Central memory CD8-positive, alpha-beta T cell (primary cell): ENCODE measurements at regions not wholly inside any gene's neighbourhood (a gene's known extent, or its start where the extent isn't known, plus 50 kb on each side); places are given as distances from the start of the nearest gene placed in this dataset.
A peak's percentile ranks its signal among the peaks of the same experiment; 100 is the strongest.

ENCODE experiments used
- ATAC-seq: fragments of 150-1000 bp; cut with Tn5 transposase; replicated peaks from 2 replicates; pipeline ENCODE4 v1.10.0; 2022; ENCODE audit warnings: mild to moderate bottlenecking, moderate FRiP score, moderate number of reproducible peaks; ENCODE audit not compliant: poor library complexity, severe bottlenecking; ENCODE audit errors: extremely low read depth
- DNase-seq, 2 donors: peaks; one replicate each; pipeline ENCODE4 v3.0.0; 2021; ENCODE audit warnings: low spot score in 2 of 2
- H3K27ac Mint-ChIP-seq: one replicate; pipeline ENCODE4 v1.8.0; 2022; ENCODE audit warnings: low read depth, mild to moderate bottlenecking, moderate library complexity, mixed read lengths
- H3K27me3 Mint-ChIP-seq: one replicate; pipeline ENCODE4 v1.8.0; 2022; ENCODE audit warnings: mixed read lengths
- H3K36me3 Mint-ChIP-seq: one replicate; pipeline ENCODE4 v1.8.0; 2022; ENCODE audit warnings: mild to moderate bottlenecking, moderate library complexity, mixed read lengths; ENCODE audit not compliant: insufficient read depth
- H3K4me1 Mint-ChIP-seq: one replicate; pipeline ENCODE4 v1.8.0; 2022; ENCODE audit warnings: mixed read lengths
- H3K4me3 Mint-ChIP-seq: one replicate; pipeline ENCODE4 v1.8.0; 2022; ENCODE audit warnings: mild to moderate bottlenecking, moderate library complexity, mixed read lengths
- H3K9me3 Mint-ChIP-seq: one replicate; pipeline ENCODE4 v1.8.0; 2022; ENCODE audit warnings: mixed read lengths

GRCh38 chr1:98049370-98050135 lies 128.7 kb upstream of the DPYD start:
- Mint-ChIP-seq H3K27ac (no peak overlapping the region), H3K4me1 (peaks cover 42% of the 10 kb centered on the region), H3K4me3 (no peak overlapping the region), H3K9me3 (no peaks in the 10 kb centered on the region), H3K36me3 (peaks cover 5% of the 10 kb centered on the region), H3K27me3 (peaks cover 96% of the 10 kb centered on the region)
- ATAC-seq (no peak), DNase-seq (no peak)

DNA sequence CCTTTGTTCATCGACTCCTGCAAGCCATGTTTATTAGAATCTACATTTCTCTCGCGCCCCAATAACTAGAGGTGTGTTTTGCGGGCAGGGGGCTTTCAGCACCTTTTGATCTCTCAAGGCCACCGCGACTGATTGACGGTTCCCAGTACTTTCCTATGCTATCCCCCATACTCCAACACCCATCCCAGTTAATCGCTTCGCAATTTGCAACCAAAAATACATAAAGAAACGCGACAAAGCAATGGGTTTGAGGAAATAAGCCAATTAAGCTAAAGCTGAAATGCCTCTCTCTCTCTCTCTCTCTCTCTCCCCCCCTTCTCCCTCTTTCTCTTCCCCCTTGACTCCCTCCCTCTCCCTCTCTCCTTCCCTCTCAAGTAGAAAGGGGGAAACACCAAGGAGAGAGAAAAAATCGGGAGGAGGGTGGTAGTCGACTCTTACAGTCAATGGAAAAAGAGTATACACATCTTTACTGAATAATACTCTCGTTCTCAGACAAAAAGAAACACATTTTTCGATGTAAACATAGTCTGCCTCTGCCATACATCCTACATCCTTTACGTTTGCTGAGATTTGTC lies 128.0 kb upstream of the DPYD start:
- H3K4me3 Mint-ChIP-seq, result no peak overlapping the region
- H3K4me1 Mint-ChIP-seq, result peaks cover 45% of the 10 kb centered on the region
- no peaks in the 10 kb centered on the region for H3K9me3 Mint-ChIP-seq

DNA sequence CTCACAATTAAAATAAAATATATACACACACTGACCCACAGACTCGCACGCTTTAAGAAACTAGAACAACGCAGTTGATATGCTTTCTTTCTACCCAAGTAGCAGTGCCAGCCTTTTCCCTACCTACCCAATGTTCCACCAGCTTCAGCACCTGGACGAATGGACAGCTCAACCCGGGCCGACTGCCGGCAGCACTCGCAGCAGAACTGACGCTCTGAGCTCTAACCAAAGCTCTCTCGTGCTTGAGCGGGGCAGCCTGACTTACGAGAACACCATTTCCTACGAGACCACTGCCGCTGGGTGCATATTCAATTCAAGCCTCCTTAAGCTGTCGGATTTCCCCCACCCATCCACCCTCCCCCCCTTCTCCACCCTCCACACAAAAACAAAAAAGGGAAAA lies 127.4 kb upstream of the DPYD start:
- ATAC-seq (peak; percentile 70), DNase-seq (peak; percentile 35 to 51)
- Mint-ChIP-seq H3K36me3 (peaks cover 4% of the 10 kb centered on the region), H3K4me1 (peaks cover 39% of the 10 kb centered on the region), H3K27ac (no peak overlapping the region), H3K9me3 (no peaks in the 10 kb centered on the region), H3K4me3 (no peak overlapping the region), H3K27me3 (peaks cover 96% of the 10 kb centered on the region)

More for the DNA sequence above, 128.0 kb upstream of the DPYD start:
- ATAC-seq (no peak), DNase-seq (no peak)
- Mint-ChIP-seq H3K36me3 (peaks cover 5% of the 10 kb centered on the region), H3K27me3 (peaks cover 96% of the 10 kb centered on the region), H3K27ac (no peak overlapping the region)

DNA sequence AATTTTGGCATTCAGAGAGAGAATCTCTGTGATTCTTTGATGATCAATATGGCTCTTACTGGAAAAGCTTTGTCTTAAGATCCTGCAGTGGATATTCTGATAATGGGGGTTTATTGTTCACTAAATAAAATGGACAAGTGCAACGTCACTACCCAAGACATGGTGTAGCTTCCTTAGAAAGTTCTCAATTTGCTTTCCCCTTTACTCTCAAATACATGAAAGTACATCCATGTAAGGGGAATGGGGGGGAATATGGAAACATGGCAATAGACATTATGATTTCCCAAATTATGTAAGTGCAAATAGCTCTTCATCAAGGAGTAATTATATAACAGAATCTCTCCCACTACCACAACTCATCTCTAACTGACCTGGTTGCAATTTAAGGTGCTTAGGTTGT lies 126.3 kb upstream of the DPYD start:
- Mint-ChIP-seq H3K9me3 (no peaks in the 10 kb centered on the region), H3K27me3 (peaks cover 96% of the 10 kb centered on the region), H3K4me1 (peaks cover 32% of the 10 kb centered on the region), H3K27ac (no peak overlapping the region), H3K4me3 (no peak overlapping the region), H3K36me3 (peaks cover 2% of the 10 kb centered on the region)
- ATAC-seq (no peak), DNase-seq (no peak)

DNA sequence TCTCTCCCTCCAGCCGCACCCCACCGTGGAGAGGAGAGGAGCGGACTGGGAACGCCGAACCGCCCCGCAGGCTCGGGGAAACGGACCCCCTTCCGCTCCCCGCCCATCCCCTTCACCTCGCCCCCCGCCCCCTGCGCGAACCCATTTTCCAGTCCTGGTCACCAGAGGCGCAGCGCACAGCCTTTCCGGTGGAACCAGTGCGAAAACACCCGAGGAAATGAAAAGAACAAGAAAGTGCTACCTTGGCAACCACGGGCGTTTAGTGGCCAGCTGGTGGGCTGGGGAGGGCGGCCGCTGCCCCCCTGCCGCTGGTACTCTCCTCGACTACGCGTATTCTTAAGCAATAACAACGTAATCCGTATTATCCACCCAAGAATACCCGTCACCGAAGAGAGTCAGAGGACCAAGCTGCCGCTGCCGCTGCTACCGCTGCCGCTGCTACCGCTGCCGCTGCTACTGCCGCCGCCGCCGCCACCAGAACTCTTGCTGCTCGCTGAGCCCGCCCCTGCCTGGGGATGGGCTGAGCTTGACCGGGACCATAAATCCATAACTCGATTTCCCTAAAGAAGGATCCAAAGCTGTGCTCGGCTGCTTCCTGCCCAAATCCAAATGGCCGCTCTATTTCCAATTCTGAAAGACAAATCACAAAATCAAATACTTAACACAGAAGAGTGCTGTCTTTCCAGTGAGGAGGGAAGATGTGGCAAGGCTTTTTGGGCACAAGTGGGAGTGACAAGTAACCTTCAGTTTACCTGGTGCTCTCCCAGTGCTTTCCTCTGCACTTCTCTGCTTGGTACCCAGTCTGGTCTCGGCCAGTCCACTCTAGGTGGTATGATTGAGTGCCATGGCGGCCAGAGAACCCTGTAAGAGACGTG lies 125.2 kb upstream of the DPYD start:
- no peak overlapping the region for H3K27ac Mint-ChIP-seq
- ATAC-seq, result no peak
- H3K27me3 Mint-ChIP-seq, result peaks cover 89% of the 10 kb centered on the region
- DNase-seq, result no peak
- H3K4me3 Mint-ChIP-seq, result peak overlapping the region; percentile 72
- H3K4me1 Mint-ChIP-seq, result peaks cover 32% of the 10 kb centered on the region
- peaks cover 2% of the 10 kb centered on the region for H3K36me3 Mint-ChIP-seq
- no peaks in the 10 kb centered on the region for H3K9me3 Mint-ChIP-seq

DNA sequence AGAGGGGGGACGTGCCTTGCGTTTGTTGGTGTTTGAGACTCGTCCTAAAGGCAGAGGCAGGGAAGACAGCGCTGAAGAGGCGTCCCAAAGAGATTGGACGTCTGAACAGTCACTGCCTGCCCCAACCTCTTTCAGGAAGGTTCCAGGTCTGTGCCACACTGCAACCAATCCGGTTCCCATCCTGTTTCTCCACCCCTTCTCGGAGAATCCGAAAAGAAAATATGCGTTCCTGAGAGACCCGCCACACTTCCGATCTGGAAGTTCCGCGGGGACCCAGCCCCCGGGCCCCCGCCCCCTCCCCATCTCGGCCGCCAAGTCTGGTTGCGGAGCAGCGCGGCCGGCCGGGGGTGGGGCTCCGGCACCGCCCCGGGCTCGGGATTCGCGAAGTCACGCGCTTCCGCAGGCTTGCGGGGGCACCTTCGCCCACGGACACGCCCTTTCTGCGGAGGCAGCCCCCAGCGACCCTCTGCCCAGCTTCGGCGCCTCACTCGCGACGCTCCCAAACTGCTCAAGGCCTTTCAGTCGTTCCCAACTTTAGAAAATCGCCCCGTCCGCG lies 124.5 kb upstream of the DPYD start:
- peak; percentile 19 for ATAC-seq
- Mint-ChIP-seq H3K9me3 (no peaks in the 10 kb centered on the region), H3K4me1 (peaks cover 32% of the 10 kb centered on the region), H3K36me3 (peaks cover 2% of the 10 kb centered on the region), H3K4me3 (peak overlapping the region; percentile 72), H3K27ac (no peak overlapping the region), H3K27me3 (peaks cover 81% of the 10 kb centered on the region)
- DNase-seq, result no peak

- no peak for DNase-seq
Measured at GRCh38 chr1:98044766-98045165, 123.9 kb upstream of the DPYD start.

GRCh38 chr1:98044071-98044697 lies 123.3 kb upstream of the DPYD start:
- no peak overlapping the region for H3K27ac Mint-ChIP-seq

More at GRCh38 chr1:98044766-98045165, 123.9 kb upstream of the DPYD start:
- Mint-ChIP-seq H3K36me3 (peaks cover 2% of the 10 kb centered on the region), H3K27ac (no peak overlapping the region), H3K27me3 (peaks cover 76% of the 10 kb centered on the region), H3K4me3 (peak overlapping the region; percentile 72), H3K9me3 (no peaks in the 10 kb centered on the region), H3K4me1 (peaks cover 32% of the 10 kb centered on the region)
- no peak for ATAC-seq

GRCh38 chr1:98035602-98036002 lies 114.8 kb upstream of the DPYD start:
- Mint-ChIP-seq H3K4me1 (no peaks in the 10 kb centered on the region), H3K9me3 (no peaks in the 10 kb centered on the region), H3K27me3 (peaks cover 15% of the 10 kb centered on the region), H3K4me3 (no peak overlapping the region), H3K27ac (no peak overlapping the region), H3K36me3 (no peaks in the 10 kb centered on the region)
- ATAC-seq, result no peak
- DNase-seq, result no peak

More at GRCh38 chr1:98044071-98044697, 123.3 kb upstream of the DPYD start:
- Mint-ChIP-seq H3K9me3 (no peaks in the 10 kb centered on the region), H3K36me3 (peaks cover 2% of the 10 kb centered on the region), H3K4me1 (peaks cover 27% of the 10 kb centered on the region), H3K4me3 (no peak overlapping the region), H3K27me3 (peaks cover 70% of the 10 kb centered on the region)
- no peak for ATAC-seq
- no peak for DNase-seq

DNA sequence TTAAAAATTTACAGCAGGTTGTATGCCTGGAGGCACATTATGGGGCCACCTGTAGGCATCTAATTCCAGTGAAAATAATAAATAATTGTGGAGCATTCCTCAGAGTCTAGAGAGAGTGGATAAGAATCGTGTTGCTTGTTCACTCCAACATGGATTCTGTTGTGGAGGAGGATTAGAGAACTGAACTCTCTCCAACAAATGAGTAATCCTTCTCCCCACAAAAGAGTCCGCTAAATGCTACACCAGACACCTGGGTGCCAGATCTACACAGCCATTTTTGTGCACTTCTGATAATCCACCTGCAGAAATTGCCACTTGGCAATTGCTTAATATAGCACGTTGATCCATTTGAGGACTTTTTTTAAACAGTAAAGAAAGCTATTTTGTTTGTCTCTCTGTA lies 113.7 kb upstream of the DPYD start:
- Mint-ChIP-seq H3K27ac (no peak overlapping the region), H3K9me3 (no peaks in the 10 kb centered on the region), H3K4me3 (no peak overlapping the region), H3K27me3 (peaks cover 15% of the 10 kb centered on the region), H3K4me1 (no peaks in the 10 kb centered on the region), H3K36me3 (no peaks in the 10 kb centered on the region)
- no peak for ATAC-seq
- no peak for DNase-seq

GRCh38 chr1:98032958-98033357 lies 112.1 kb upstream of the DPYD start:
- Mint-ChIP-seq H3K36me3 (no peaks in the 10 kb centered on the region), H3K27ac (no peak overlapping the region), H3K27me3 (peaks cover 15% of the 10 kb centered on the region), H3K9me3 (no peaks in the 10 kb centered on the region), H3K4me1 (no peaks in the 10 kb centered on the region), H3K4me3 (no peak overlapping the region)
- ATAC-seq (no peak), DNase-seq (no peak)

- Mint-ChIP-seq H3K4me1 (no peaks in the 10 kb centered on the region), H3K9me3 (no peaks in the 10 kb centered on the region)
- no peak for DNase-seq
Measured at GRCh38 chr1:98030976-98031375, 110.1 kb upstream of the DPYD start.

More at GRCh38 chr1:98030976-98031375, 110.1 kb upstream of the DPYD start:
- Mint-ChIP-seq H3K27me3 (peaks cover 15% of the 10 kb centered on the region), H3K4me3 (no peak overlapping the region), H3K27ac (no peak overlapping the region), H3K36me3 (no peaks in the 10 kb centered on the region)
- ATAC-seq, result no peak
